ENCODE measurements at regions not wholly inside any gene's neighbourhood (a gene's known extent, or its start where the extent isn't known, plus 50 kb on each side); places are given as distances from the start of the nearest gene placed in this dataset.
"Not testable (repeated sequence)": the region's sequence is repeated elsewhere in the genome, so short reads cannot be mapped to it uniquely, and the experiment has no call there.

- TF ChIP-seq, protein P1, sequence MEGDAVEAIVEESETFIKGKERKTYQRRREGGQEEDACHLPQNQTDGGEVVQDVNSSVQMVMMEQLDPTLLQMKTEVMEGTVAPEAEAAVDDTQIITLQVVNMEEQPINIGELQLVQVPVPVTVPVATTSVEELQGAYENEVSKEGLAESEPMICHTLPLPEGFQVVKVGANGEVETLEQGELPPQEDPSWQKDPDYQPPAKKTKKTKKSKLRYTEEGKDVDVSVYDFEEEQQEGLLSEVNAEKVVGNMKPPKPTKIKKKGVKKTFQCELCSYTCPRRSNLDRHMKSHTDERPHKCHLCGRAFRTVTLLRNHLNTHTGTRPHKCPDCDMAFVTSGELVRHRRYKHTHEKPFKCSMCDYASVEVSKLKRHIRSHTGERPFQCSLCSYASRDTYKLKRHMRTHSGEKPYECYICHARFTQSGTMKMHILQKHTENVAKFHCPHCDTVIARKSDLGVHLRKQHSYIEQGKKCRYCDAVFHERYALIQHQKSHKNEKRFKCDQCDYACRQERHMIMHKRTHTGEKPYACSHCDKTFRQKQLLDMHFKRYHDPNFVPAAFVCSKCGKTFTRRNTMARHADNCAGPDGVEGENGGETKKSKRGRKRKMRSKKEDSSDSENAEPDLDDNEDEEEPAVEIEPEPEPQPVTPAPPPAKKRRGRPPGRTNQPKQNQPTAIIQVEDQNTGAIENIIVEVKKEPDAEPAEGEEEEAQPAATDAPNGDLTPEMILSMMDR (IDR thresholded peaks at IDR 0.05): not testable (repeated sequence)
- TF ChIP-seq POLR2AphosphoS5, POLR2A, EP300 (IDR thresholded peaks at IDR 0.05): not testable (repeated sequence)
These were observed 439.6 kb upstream of the ANO5 start for GRCh38 chr11:21753244-21753767.

All from stomach (tissue), 4 donors.